OCI-LY7 (cell line): ENCODE measurements at regions not wholly inside any gene's neighbourhood (a gene's known extent, or its start where the extent isn't known, plus 50 kb on each side); places are given as distances from the start of the nearest gene placed in this dataset.

Source experiments
- EZH2phosphoT487 ChIP-seq: fragments of 200-600 bp; sonication (generic); IDR thresholded peaks from 2 replicates; pipeline ENCODE4 v1.6.1; 2018; ENCODE audit warnings: low read depth, borderline replicate concordance, mild to moderate bottlenecking, mixed run types, antibody characterized with exemption, low read length, moderate library complexity, mixed read lengths
- TF ChIP-seq, protein P1 (sequence below): fragments of 200-600 bp; sonication (generic); conservative IDR thresholded peaks from 2 replicates; pipeline ENCODE4 v1.5.1; 2014; ENCODE audit warnings: mild to moderate bottlenecking, antibody characterized with exemption, low read length, moderate library complexity, mixed read lengths

- TF ChIP-seq, protein P1, sequence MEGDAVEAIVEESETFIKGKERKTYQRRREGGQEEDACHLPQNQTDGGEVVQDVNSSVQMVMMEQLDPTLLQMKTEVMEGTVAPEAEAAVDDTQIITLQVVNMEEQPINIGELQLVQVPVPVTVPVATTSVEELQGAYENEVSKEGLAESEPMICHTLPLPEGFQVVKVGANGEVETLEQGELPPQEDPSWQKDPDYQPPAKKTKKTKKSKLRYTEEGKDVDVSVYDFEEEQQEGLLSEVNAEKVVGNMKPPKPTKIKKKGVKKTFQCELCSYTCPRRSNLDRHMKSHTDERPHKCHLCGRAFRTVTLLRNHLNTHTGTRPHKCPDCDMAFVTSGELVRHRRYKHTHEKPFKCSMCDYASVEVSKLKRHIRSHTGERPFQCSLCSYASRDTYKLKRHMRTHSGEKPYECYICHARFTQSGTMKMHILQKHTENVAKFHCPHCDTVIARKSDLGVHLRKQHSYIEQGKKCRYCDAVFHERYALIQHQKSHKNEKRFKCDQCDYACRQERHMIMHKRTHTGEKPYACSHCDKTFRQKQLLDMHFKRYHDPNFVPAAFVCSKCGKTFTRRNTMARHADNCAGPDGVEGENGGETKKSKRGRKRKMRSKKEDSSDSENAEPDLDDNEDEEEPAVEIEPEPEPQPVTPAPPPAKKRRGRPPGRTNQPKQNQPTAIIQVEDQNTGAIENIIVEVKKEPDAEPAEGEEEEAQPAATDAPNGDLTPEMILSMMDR, result no peak
- TF ChIP-seq EZH2phosphoT487, result no peak
Observed at GRCh38 chr2:226295123-226295522, 504.5 kb downstream of the IRS1 start.
